GM18519 (cell line): ENCODE measurements at regions not wholly inside any gene's neighbourhood (a gene's known extent, or its start where the extent isn't known, plus 50 kb on each side); places are given as distances from the start of the nearest gene placed in this dataset.
"Not testable (repeated sequence)": the region's sequence is repeated elsewhere in the genome, so short reads cannot be mapped to it uniquely, and the experiment has no call there.

Source experiments
- ATAC-seq: cut with Tn5 transposase; IDR thresholded peaks from one replicate; pipeline ENCODE4 v1.9.1; 2021; ENCODE audit warnings: mild to moderate bottlenecking, moderate library complexity; ENCODE audit not compliant: unreplicated experiment, low FRiP score

GRCh38 chr7:138359870-138360559, 100.0 kb upstream of the TRIM24 start:
- ATAC-seq, result no peak

- no peak for ATAC-seq
These were observed 96.3 kb upstream of the TRIM24 start for GRCh38 chr7:138363721-138364120.

DNA sequence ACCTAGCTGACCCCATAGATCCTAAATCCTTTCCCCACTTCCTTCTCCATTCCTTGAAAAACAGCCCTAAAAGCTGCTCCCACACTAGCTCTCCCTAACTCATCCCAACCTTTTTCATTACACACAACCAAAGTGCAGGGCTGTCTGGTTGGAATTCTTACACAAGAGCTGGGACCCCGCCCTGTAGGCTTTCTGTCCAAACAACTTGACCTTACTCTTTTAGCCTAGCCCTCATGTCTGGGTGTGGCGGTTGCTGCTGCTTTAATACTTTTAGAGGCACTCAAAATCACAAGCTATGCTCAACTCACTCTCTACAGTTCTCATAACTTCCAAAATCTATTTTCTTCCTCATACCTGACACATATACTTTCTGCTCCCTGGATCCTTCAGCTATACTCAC, 93.9 kb upstream of the TRIM24 start:
- not testable (repeated sequence) for ATAC-seq

- ATAC-seq, result not testable (repeated sequence)
These were observed 93.4 kb upstream of the TRIM24 start for GRCh38 chr7:138366676-138367075.

GRCh38 chr7:138369797-138370196, 90.3 kb upstream of the TRIM24 start:
- no peak for ATAC-seq

GRCh38 chr7:138370956-138371355, 89.1 kb upstream of the TRIM24 start:
- ATAC-seq, result no peak

- ATAC-seq, result no peak
These were observed 85.9 kb upstream of the TRIM24 start for GRCh38 chr7:138374119-138374693.

DNA sequence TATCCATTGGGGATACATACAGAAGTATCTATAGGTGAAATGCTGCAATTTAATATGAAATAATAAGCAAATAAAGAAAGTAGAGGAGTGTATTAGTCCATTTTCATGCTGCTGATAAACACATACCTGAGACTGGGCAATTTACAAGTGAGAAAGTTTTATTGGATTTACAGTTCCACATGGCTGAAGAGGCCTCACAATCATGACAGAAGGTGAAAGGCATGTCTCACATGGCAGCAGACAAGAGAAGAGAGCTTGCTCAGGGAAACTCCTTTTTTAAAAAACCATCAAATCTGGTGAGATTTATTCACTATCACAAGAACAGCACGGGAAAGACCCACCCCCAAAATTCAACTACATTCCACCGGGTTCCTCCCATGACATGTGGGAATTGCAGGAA, 82.8 kb upstream of the TRIM24 start:
- no peak for ATAC-seq

DNA sequence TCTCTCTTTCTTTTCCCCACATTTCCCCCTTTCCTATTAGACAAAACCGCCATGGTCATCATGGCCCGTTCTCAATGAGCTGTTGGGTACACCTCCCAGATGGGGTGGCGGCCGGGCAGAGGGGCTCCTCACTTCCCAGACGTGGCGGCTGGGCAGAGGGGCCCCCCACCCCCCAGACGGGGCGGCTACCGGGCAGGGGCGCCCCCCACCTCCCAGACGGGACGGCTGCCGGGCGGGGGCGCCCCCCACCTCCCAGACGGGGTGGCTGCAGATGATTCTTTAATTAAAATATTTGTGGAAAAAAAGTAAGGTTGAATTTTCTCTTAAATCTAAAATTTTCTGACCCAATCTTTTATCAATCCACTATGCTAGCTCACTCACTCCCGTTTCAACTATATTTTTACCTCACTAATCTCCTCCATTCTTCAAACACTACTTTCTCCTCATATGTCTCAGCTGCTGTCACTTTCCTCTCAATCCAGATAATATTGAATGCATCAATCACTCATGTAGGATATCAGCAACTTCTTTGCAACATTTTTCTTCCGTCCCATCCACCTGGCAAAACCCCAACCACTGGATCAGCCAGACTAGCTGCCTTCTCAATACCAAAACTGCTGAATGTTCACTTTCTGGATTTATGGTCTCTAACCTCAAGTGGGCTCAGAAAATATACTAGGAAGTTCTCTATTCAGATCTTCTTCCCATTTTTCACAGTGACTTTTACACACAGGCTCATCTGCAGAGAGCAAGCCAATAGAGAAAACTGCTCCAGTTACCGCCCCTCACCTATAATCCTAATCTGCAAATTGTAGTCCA, 81.1 kb upstream of the TRIM24 start:
- no peak for ATAC-seq

GRCh38 chr7:138382862-138383565, 77.0 kb upstream of the TRIM24 start:
- ATAC-seq, result no peak

- no peak for ATAC-seq
These were observed 73.2 kb upstream of the TRIM24 start for GRCh38 chr7:138386821-138387220.

DNA sequence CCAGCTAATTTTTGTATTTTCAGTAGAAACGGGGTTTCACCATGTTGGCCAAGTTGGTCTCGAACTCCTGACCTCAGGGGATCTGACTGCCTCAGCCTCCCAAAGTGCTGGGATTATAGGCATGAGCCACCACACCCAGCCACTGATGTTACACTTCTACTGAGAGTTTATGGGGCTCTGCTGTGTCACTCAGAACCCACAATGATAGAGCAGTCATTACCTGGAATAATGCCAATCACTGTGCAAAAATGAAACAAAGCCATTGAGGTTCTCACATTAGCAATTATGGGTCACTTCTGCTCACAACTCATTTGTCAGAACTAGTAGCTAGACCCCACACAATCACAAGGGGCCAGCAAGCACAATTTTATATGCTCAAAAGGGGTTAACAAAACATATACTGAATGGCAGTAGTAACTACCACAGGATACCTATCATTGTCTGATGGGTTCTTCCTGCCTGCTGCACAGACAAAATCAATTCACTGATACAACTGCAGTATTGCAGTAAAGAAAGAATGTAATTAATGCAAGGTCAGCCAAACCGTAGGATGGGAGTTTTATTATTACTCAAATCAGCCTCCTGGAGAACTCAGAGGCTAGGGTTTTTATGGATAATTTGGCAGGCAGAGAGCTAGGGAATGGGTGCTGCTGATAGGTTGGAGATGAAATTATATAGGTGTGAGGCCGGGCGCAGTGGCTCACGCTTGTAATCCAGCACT, 72.1 kb upstream of the TRIM24 start:
- ATAC-seq, result no peak

DNA sequence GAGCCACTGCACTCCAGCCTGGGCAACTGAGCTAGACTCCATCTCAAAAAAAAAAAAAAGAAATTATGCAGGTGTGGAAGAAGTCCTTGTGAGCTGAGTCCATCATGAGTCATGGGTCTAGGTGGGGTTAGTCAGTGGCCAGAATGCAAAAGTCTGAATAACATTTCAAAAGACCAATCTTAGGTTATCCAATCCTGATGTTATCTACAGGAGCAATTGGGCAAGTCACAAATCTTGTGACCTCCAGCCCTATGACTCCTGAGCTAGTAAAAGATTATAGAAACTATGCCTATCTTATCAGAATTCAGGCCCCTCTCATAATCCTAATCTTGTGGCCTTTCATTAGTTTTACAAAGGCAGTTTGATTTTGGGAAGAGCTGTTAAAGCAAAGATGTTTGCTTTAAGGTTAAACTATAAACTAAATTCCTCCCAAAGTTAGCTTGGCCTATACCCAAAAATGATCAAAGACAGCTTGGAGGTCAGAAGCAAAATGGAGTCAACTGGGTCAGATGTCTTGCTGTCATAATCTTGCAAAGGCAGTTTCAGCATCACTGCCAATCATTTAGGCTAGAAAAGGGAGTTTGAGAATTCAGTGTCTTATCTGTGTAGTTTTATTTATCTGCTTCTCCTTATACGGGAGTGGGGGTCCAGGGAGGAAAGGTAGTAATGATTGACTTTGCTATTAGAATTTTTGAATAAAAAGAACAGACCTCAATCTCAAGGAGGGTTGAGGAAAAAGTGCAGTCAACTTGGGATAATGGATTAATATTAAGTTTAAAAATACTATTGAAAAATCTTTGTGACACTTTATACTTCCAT, 71.2 kb upstream of the TRIM24 start:
- ATAC-seq, result no peak

DNA sequence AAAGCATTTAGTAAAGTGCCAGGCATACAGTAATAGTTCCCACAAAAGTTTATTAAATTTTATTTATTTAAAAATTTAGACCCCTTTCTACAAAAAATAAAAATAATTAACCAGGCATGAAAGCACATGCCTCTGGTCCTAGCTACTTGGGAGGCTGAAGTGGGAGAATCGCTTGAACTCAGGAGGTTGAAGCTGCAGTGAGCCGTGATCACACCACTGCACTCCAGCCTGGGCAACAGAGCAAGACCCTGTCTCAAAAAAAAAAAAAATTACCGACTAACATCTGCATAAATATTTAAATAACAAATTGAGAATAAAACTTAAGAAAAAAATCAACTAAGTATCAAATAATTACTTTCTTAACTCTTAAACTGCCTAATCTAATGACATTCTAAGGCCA, 64.3 kb upstream of the TRIM24 start:
- ATAC-seq, result no peak

DNA sequence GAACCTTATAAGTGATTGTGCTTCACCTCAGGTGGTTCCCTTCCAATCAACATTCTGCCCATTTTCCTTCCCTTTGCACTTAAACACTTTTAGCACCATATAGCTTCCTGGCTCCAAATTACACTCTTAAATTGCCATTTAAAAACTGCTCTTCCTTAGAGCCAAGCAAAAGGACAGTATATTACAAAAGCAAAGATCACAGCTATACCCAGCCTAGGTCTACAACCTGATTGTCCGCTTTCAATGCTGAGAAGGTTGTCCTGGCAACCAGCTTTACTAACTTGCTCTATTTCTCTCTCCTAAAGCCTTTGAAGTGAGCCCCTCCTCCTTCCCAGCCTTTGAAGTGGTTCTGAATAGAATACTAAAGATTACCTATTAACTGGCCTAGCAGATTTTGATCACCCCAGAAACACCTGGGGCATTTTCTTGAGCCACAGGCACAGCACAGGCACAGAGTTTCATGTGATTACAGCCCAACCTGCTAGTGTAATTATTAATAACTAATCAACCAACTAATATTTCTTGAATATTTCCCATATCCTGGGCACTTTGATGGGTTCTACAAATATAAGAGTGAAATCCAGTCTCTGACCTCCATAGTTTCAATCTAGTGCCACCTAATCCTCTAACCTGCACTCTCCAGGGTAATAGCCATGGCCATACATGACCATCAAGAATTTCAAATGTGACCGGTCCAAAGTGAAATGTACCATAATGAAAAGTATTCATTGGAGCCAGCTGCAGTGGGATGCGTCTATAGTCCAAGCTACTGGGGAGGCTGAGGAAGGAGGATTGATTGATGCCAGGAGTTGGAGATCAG, 63.6 kb upstream of the TRIM24 start:
- no peak for ATAC-seq

DNA sequence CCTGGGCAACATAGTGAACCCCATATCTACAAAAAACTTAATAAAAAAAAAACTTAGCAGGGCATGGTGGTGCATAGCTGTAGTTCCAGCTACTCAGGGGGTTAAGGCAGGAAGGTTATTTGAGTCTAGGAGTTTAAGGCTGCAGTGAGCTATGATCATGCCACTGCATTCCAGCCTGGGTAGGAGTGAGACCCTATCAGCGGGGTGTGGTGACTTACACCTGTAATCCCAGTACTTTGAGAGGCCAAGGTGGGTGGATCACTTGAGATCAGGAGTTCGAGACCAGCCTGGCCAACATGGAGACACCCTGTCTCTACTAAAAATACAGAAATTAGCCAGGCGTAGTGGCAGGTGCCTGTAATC, 63.0 kb upstream of the TRIM24 start:
- not testable (repeated sequence) for ATAC-seq

DNA sequence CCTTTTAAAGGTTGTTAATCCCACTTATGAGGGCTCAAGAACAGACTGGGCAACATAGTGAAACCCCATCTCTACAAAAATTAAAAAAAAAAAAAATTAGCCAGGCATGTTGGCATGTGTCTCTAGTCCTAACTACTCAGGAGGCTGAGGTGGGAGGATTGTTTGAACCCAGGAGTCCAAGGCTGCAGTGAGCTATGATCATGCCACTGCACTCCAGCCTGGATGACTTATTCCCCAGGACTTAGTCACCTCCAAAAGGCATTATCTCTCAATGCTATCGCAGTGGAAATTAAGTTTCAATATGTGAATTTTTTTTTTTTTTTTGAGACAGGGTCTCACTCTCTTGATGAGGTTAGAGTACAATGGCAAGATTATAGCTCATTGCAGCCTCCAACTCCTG, 61.2 kb upstream of the TRIM24 start:
- ATAC-seq, result no peak

DNA sequence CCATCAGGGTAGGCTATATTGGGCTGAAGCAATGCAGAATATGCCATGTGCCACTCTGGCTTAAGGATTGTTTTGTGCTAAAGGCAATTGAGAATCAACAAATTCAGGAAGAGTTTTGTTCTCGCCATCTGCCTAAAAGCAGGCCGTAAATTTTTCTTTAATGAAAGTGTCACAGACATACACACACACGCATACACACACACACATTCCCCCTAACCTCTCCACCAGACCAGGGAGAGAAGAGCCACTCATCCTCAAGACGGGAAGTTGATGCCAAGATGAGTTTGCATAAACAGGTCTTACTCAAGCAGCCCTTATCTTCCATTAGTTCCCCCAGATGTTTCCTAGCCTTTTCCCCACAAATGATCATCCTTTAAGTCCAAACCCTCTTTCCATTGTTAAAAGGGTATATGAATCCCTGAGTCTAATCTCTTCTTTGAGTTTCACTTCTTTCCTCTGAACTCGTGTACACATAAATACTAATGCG, 59.6 kb upstream of the TRIM24 start:
- no peak for ATAC-seq

- no peak for ATAC-seq
These were observed 57.3 kb upstream of the TRIM24 start for GRCh38 chr7:138402749-138403148.
